HUDEP-2 (cell line): ENCODE measurements at regions not wholly inside any gene's neighbourhood (a gene's known extent, or its start where the extent isn't known, plus 50 kb on each side); places are given as distances from the start of the nearest gene placed in this dataset.
A peak's percentile ranks its signal among the peaks of the same experiment; 100 is the strongest.

ENCODE experiments used
- DNase-seq, 76 experiments: peaks; one replicate each; lab custom pipeline; 2025; ENCODE audit not compliant: unreplicated experiment in 76 of 76; lab: John Stamatoyannopoulos, UW

GRCh38 chr10:32174349-32174893 is 118.2 kb upstream of the KIF5B start:
- DNase-seq = no peak

- no peak for DNase-seq
Measured at GRCh38 chr10:32171204-32171603, 115.0 kb upstream of the KIF5B start.

GRCh38 chr10:32169556-32169955 is 113.3 kb upstream of the KIF5B start:
- DNase-seq = no peak

- DNase-seq = no peak
Measured at GRCh38 chr10:32167450-32167849, 111.2 kb upstream of the KIF5B start.

GRCh38 chr10:32166365-32166764 is 110.1 kb upstream of the KIF5B start:
- DNase-seq = no peak

- DNase-seq = no peak
Measured at GRCh38 chr10:32163762-32164148, 107.5 kb upstream of the KIF5B start.

GRCh38 chr10:32163071-32163761 is 107.0 kb upstream of the KIF5B start:
- no peak for DNase-seq

- no peak for DNase-seq
Measured at GRCh38 chr10:32161586-32161985, 105.4 kb upstream of the KIF5B start.

- DNase-seq = no peak
Measured at GRCh38 chr10:32160864-32161263, 104.6 kb upstream of the KIF5B start.

GRCh38 chr10:32159264-32159663 is 103.0 kb upstream of the KIF5B start:
- no peak for DNase-seq

- DNase-seq = no peak
Measured at GRCh38 chr10:32156031-32156495, 99.8 kb upstream of the KIF5B start.

GRCh38 chr10:32155075-32155516 is 98.9 kb upstream of the KIF5B start:
- peak in 2 of 76 experiments; percentile 11 to 18 for DNase-seq

GRCh38 chr10:32153931-32154330 is 97.7 kb upstream of the KIF5B start:
- DNase-seq = no peak

GRCh38 chr10:32153252-32153651 is 97.0 kb upstream of the KIF5B start:
- no peak for DNase-seq

GRCh38 chr10:32151871-32152270 is 95.6 kb upstream of the KIF5B start:
- DNase-seq = no peak

- no peak for DNase-seq
Measured at GRCh38 chr10:32150532-32151101, 94.4 kb upstream of the KIF5B start.

GRCh38 chr10:32149252-32149955 is 93.2 kb upstream of the KIF5B start:
- DNase-seq = peak in 24 of 76 experiments; percentile 2 to 68 (median 17)

- no peak for DNase-seq
Measured at GRCh38 chr10:32148864-32149251, 92.6 kb upstream of the KIF5B start.

GRCh38 chr10:32147730-32148129 is 91.5 kb upstream of the KIF5B start:
- DNase-seq = no peak

GRCh38 chr10:32146166-32146565 is 89.9 kb upstream of the KIF5B start:
- no peak for DNase-seq

- no peak for DNase-seq
Measured at GRCh38 chr10:32144817-32145688, 88.8 kb upstream of the KIF5B start.
